ENCODE measurements at regions not wholly inside any gene's neighbourhood (a gene's known extent, or its start where the extent isn't known, plus 50 kb on each side); places are given as distances from the start of the nearest gene placed in this dataset.

GRCh38 chr3:44055951-44056350 lies 185.7 kb upstream of the TOPAZ1 start:
- peaks cover 84 to 93% of the 10 kb centered on the region in 2 donors for H3K4me1 ChIP-seq
- intact Hi-C loops (cut with DNase I) = no loop called here
- H3K27ac ChIP-seq = peak overlapping the region; percentile 71 to 88 (median 87)
- H3K36me3 ChIP-seq = no peaks in the 10 kb centered on the region
- no peaks in the 10 kb centered on the region for H3K27me3 ChIP-seq
- H3K9me3 ChIP-seq = no peaks in the 10 kb centered on the region
- WGBS, 2 donors = 80 to 88% methylated on average over 3 of the region's 3 CpGs
- no peak for DNase-seq
- TF ChIP-seq CTCF (IDR thresholded peaks at IDR 0.05) (no peak), POLR2A (IDR thresholded peaks at IDR 0.05) (no peak)
- no peak overlapping the region for H3K4me3 ChIP-seq (replicated peaks in 1 of 3)

GRCh38 chr3:44056446-44057240 lies 185.0 kb upstream of the TOPAZ1 start:
- H3K27me3 ChIP-seq = no peaks in the 10 kb centered on the region
- TF ChIP-seq CTCF (IDR thresholded peaks at IDR 0.05) = no peak
- TF ChIP-seq POLR2A (IDR thresholded peaks at IDR 0.05) = no peak
- H3K27ac ChIP-seq = peak overlapping the region; percentile 71 to 88 (median 87)
- peak; percentile 69 to 71 for DNase-seq
- H3K4me3 ChIP-seq (replicated peaks in 1 of 3) = no peak overlapping the region
- H3K9me3 ChIP-seq = no peaks in the 10 kb centered on the region
- peaks cover 89 to 92% of the 10 kb centered on the region in 2 donors for H3K4me1 ChIP-seq
- intact Hi-C loops (cut with DNase I) = no loop called here
- 70 to 72% methylated on average over 10 of the region's 10 CpGs for WGBS, 2 donors
- no peaks in the 10 kb centered on the region for H3K36me3 ChIP-seq

GRCh38 chr3:44058022-44058867 lies 183.4 kb upstream of the TOPAZ1 start:
- no peaks in the 10 kb centered on the region for H3K36me3 ChIP-seq
- no peaks in the 10 kb centered on the region for H3K27me3 ChIP-seq
- peaks cover 93 to 94% of the 10 kb centered on the region in 2 donors for H3K4me1 ChIP-seq
- 10 to 11% methylated on average over 14 to 15 of the region's 15 CpGs for WGBS, 2 donors
- peak; percentile 80 to 81 for DNase-seq
- intact Hi-C loops (cut with DNase I) = no loop called here
- H3K9me3 ChIP-seq = no peaks in the 10 kb centered on the region
- H3K27ac ChIP-seq = peak overlapping the region; percentile 71 to 88 (median 87)
- H3K4me3 ChIP-seq (replicated peaks in 1 of 3) = no peak overlapping the region
- TF ChIP-seq CTCF (IDR thresholded peaks at IDR 0.05) (peak in 1 of 6 experiments; percentile 9), POLR2A (IDR thresholded peaks at IDR 0.05) (peak in 1 of 2 donors; percentile 60)

DNA sequence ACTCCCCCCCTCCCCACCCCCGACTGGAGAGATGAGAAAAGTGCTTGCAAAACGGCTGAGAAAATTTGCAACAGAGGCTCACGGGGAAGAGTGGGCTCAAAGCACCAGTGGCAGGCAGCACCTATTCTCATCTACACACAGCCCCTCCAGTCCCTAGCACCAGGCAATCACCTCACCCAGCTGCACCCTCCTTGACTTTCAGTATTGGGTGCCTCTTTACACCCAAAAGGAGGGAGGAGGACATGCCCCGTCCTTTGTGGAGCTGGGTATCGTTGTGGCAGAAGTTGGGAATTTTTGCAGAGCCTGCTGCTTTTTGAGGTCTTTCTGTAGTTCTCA lies 182.8 kb upstream of the TOPAZ1 start:
- 36 to 45% methylated on average over 5 of the region's 5 CpGs for WGBS, 2 donors
- H3K4me3 ChIP-seq (replicated peaks in 1 of 3) = no peak overlapping the region
- H3K4me1 ChIP-seq = peaks cover 89% of the 10 kb centered on the region in 2 donors
- intact Hi-C loops (cut with DNase I) = no loop called here
- TF ChIP-seq POLR2A (IDR thresholded peaks at IDR 0.05) (no peak), CTCF (IDR thresholded peaks at IDR 0.05) (no peak)
- no peaks in the 10 kb centered on the region for H3K27me3 ChIP-seq
- no peaks in the 10 kb centered on the region for H3K9me3 ChIP-seq
- peak overlapping the region; percentile 71 to 88 (median 87) for H3K27ac ChIP-seq
- H3K36me3 ChIP-seq = no peaks in the 10 kb centered on the region
- no peak for DNase-seq

- intact Hi-C loops (cut with DNase I) = no loop called here
- no peaks in the 10 kb centered on the region for H3K36me3 ChIP-seq
- no peak for TF ChIP-seq CTCF (IDR thresholded peaks at IDR 0.05)
- TF ChIP-seq POLR2A (IDR thresholded peaks at IDR 0.05) = peak in 1 of 2 donors; percentile 50
- 67 to 73% methylated on average over 5 of the region's 5 CpGs for WGBS, 2 donors
- peaks cover 89 to 90% of the 10 kb centered on the region in 2 donors for H3K4me1 ChIP-seq
- DNase-seq = peak; percentile 47 to 64
- H3K27ac ChIP-seq = peak overlapping the region; percentile 71 to 88 (median 87)
- no peaks in the 10 kb centered on the region for H3K27me3 ChIP-seq
- H3K9me3 ChIP-seq = no peaks in the 10 kb centered on the region
- no peak overlapping the region for H3K4me3 ChIP-seq (replicated peaks in 1 of 3)
Measured at GRCh38 chr3:44060164-44060563, 181.5 kb upstream of the TOPAZ1 start.
